ENCODE measurements at regions not wholly inside any gene's neighbourhood (a gene's known extent, or its start where the extent isn't known, plus 50 kb on each side); places are given as distances from the start of the nearest gene placed in this dataset.

GRCh38 chr22:22787786-22788459 lies 99.7 kb upstream of the IGLL5 start:
- Histone ChIP-seq H3K36me3 (replicated peaks in 1 of 2; ENCODE audit: control insufficient read depth in 1 of 2, insufficient read depth in 2 of 2, low read length in 2 of 2) (no peaks in the 10 kb centered on the region), H3K27me3 (ENCODE audit: control insufficient read depth in 1 of 2, insufficient read depth in 2 of 2, low read length in 2 of 2) (peaks cover 0 to 3% of the 10 kb centered on the region in 2 experiments; a peak in 3 of 5 replicates), H3K9ac (ENCODE audit: insufficient read depth, low read depth, low read length) (no peak overlapping the region), H3K4me3 (replicated peaks in 1 of 3; ENCODE audit: insufficient read depth in 1 of 3, low read depth in 2 of 3, low read length in 3 of 3) (no peak overlapping the region), H3K27ac (ENCODE audit: extremely low read length, insufficient read depth, low read length) (no peak overlapping the region), H3K9me3 (ENCODE audit: low read length) (no peaks in the 10 kb centered on the region), H3K79me2 (ENCODE audit: insufficient read depth, low read length) (no peaks in the 10 kb centered on the region), H4K20me1 (ENCODE audit: insufficient read depth, low read length) (no peaks in the 10 kb centered on the region), H2AFZ (ENCODE audit: low read length) (no peak overlapping the region), H3K4me1 (ENCODE audit: insufficient read depth, low read length) (peaks cover 28% of the 10 kb centered on the region), H3K4me2 (ENCODE audit: low read depth, low read length) (no peak overlapping the region)
- no peak for FAIRE-seq
- intact Hi-C loops (cut with micrococcal nuclease; ENCODE audit: unreplicated experiment): no loop called here
- ChIA-PET CTCF (ENCODE audit: low intra/inter-chr PET ratio, low total read pairs) (interaction anchor here (1.1 kb wide), 1 partner anchor 168 kb away, joined by 3 read pairs; no protein-coding TSS in a partner anchor), POLR2A (no interaction called here)
- in situ Hi-C loops (cut with HindIII; ENCODE audit: extremely low pct_ligation_motif_present, low pct_unique_long_range_greater_than_20kb): no loop called here
- ATAC-seq: peak; percentile 86
- 44% methylated on average over 9 of the region's 9 CpGs for WGBS (ENCODE audit: low lambda C conversion rate)
- no TSS peak for BruUV-seq (replicated peaks)
- DNase-seq (ENCODE audit: low spot score): peak; percentile 30
- TF ChIP-seq HES4 (CRISPR knock-in tag; IDR thresholded peaks at IDR 0.05; ENCODE audit: borderline replicate concordance): no peak
- no peak for TF ChIP-seq GABPA (IDR thresholded peaks at IDR 0.05; ENCODE audit: low read depth, low read length)
- TF ChIP-seq GABPA (CRISPR knock-in tag; IDR thresholded peaks at IDR 0.05; ENCODE audit: low read depth): no peak
- TF ChIP-seq ZNF432 (CRISPR knock-in tag; IDR thresholded peaks at IDR 0.05; ENCODE audit: borderline replicate concordance): no peak
- TF ChIP-seq TEAD3 (CRISPR knock-in tag; optimal IDR thresholded peaks at IDR 0.05; ENCODE audit: borderline replicate concordance): peak; percentile 24
- TF ChIP-seq MEF2D (CRISPR knock-in tag; IDR thresholded peaks at IDR 0.05): no peak
- no peak for TF ChIP-seq ZHX2 (IDR thresholded peaks at IDR 0.05; ENCODE audit: low read depth)
- no peak for TF ChIP-seq ZHX2 (CRISPR knock-in tag; IDR thresholded peaks at IDR 0.05; ENCODE audit: borderline replicate concordance)
- TF ChIP-seq ZNF570 (CRISPR knock-in tag; IDR thresholded peaks at IDR 0.05; ENCODE audit: borderline replicate concordance): no peak
- TF ChIP-seq ATF5 (CRISPR knock-in tag; IDR thresholded peaks at IDR 0.05; ENCODE audit: low read depth): no peak
- TF ChIP-seq PRPF4 (IDR thresholded peaks at IDR 0.05; ENCODE audit: low read depth, low read length, poor library complexity, severe bottlenecking): no peak
- TF ChIP-seq NAIF1 (CRISPR knock-in tag; IDR thresholded peaks at IDR 0.05; ENCODE audit: borderline replicate concordance): no peak
- no peak for TF ChIP-seq SOX5 (CRISPR knock-in tag; IDR thresholded peaks at IDR 0.05; ENCODE audit: borderline replicate concordance)
- TF ChIP-seq ARHGAP35 (CRISPR knock-in tag; IDR thresholded peaks at IDR 0.05; ENCODE audit: borderline replicate concordance): no peak
- TF ChIP-seq FOXC1 (CRISPR knock-in tag; IDR thresholded peaks at IDR 0.05; ENCODE audit: borderline replicate concordance): no peak
- TF ChIP-seq ZBTB39 (CRISPR knock-in tag; IDR thresholded peaks at IDR 0.05): no peak
- no peak for TF ChIP-seq EHMT2 (IDR thresholded peaks at IDR 0.05; ENCODE audit: borderline replicate concordance, low read depth, low read length)

All from HepG2 (cell line).